Astrocyte (in vitro differentiated cells and primary cell): ENCODE measurements at regions not wholly inside any gene's neighbourhood (a gene's known extent, or its start where the extent isn't known, plus 50 kb on each side); places are given as distances from the start of the nearest gene placed in this dataset.

Source experiments
- DNase-seq: peaks from one replicate; pipeline ENCODE4 v3.0.0-alpha.2; 2010; ENCODE audit warnings: low read depth
- FAIRE-seq: peaks from 2 replicates; lab custom pipeline; 2011; peaks lifted over from hg19 to GRCh38; lab: Jason Lieb, UNC
- H2AFZ ChIP-seq: 2 replicates; pipeline ENCODE4 v1.6.0; 2012; ENCODE audit warnings: low read depth, low read length, inconsistent platforms
- H3K27ac ChIP-seq: 2 replicates; pipeline ENCODE4 v1.5.1; 2011; ENCODE audit warnings: low read depth, low read length, inconsistent platforms
- H3K27me3 ChIP-seq: 2 replicates; pipeline ENCODE4 v1.6.0; 2011; ENCODE audit warnings: low read length, inconsistent platforms; ENCODE audit not compliant: insufficient read depth
- H3K36me3 ChIP-seq: 2 replicates; pipeline ENCODE4 v1.5.1; 2011; ENCODE audit warnings: low read length, inconsistent platforms; ENCODE audit not compliant: insufficient read depth
- H3K4me1 ChIP-seq: 2 replicates; pipeline ENCODE4 v1.5.1; 2011; ENCODE audit warnings: low read length, inconsistent platforms; ENCODE audit not compliant: insufficient read depth
- H3K4me2 ChIP-seq: 2 replicates; pipeline ENCODE4 v1.6.0; 2012; ENCODE audit warnings: low read length, inconsistent platforms
- H3K4me3 ChIP-seq: 2 replicates; pipeline ENCODE4 v1.5.1; 2011; ENCODE audit warnings: low read depth, mild to moderate bottlenecking, low read length, inconsistent platforms; ENCODE audit not compliant: insufficient read depth
- H3K79me2 ChIP-seq: 2 replicates; pipeline ENCODE4 v1.6.0; 2012; ENCODE audit warnings: mild to moderate bottlenecking, low read length, inconsistent platforms; ENCODE audit not compliant: insufficient read depth
- H3K9ac ChIP-seq: 2 replicates; pipeline ENCODE4 v1.6.0; 2012; ENCODE audit warnings: mild to moderate bottlenecking, low read length, inconsistent platforms
- H3K9me3 ChIP-seq: 2 replicates; pipeline ENCODE4 v1.5.1; 2012; ENCODE audit warnings: low read depth, mild to moderate bottlenecking, low read length, inconsistent platforms; ENCODE audit not compliant: insufficient read depth
- H4K20me1 ChIP-seq: 2 replicates; pipeline ENCODE4 v1.6.0; 2012; ENCODE audit warnings: low read length, inconsistent platforms; ENCODE audit not compliant: insufficient read depth
- H3K27ac Mint-ChIP-seq: one replicate; pipeline ENCODE4 v1.8.0; 2021; ENCODE audit warnings: mild to moderate bottlenecking, mixed read lengths; ENCODE audit not compliant: unreplicated experiment
- H3K27me3 Mint-ChIP-seq: one replicate; pipeline ENCODE4 v1.8.0; 2021; ENCODE audit warnings: low read depth, mixed read lengths; ENCODE audit not compliant: unreplicated experiment
- H3K36me3 Mint-ChIP-seq: one replicate; pipeline ENCODE4 v1.8.0; 2021; ENCODE audit warnings: low read depth, mixed read lengths; ENCODE audit not compliant: unreplicated experiment
- H3K4me1 Mint-ChIP-seq: one replicate; pipeline ENCODE4 v1.8.0; 2021; ENCODE audit warnings: low read depth, mixed read lengths; ENCODE audit not compliant: unreplicated experiment
- H3K4me3 Mint-ChIP-seq: one replicate; pipeline ENCODE4 v1.8.0; 2021; ENCODE audit warnings: mild to moderate bottlenecking, moderate library complexity, mixed read lengths; ENCODE audit not compliant: unreplicated experiment
- H3K9me3 Mint-ChIP-seq: one replicate; pipeline ENCODE4 v1.8.0; 2021; ENCODE audit warnings: mild to moderate bottlenecking, mixed read lengths; ENCODE audit not compliant: unreplicated experiment
- EZH2 ChIP-seq: IDR thresholded peaks from 2 replicates; pipeline ENCODE4 v1.6.1; 2012; ENCODE audit warnings: mild to moderate bottlenecking, low read length, inconsistent platforms; ENCODE audit not compliant: insufficient read depth
- TF ChIP-seq, protein P1 (sequence below): IDR thresholded peaks from 2 replicates; pipeline ENCODE4 v1.5.1; 2011; ENCODE audit warnings: low read depth, mild to moderate bottlenecking, inconsistent platforms, low read length, moderate library complexity; ENCODE audit not compliant: insufficient read depth

DNA sequence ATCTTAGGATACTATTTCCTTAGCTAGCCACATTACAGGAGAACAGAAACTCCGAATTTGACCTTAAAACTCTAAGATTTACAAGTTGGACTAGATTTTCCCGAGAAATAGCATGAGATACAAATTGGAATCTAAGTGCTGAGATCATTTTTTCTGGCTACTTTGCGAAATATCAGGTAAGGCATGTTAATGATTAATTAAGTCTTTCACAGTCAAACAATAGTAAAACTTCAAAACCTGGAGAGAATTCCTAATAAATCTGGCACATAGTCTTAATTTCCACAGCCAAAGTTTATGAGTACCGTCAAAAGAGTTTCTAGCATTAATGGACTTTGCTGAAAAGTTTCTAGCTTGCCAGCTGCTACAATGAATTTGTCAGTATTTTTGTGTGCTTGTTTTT, 379.5 kb upstream of the TOM1L1 start:
- no peaks in the 10 kb centered on the region for H3K27me3 Mint-ChIP-seq
- no peak overlapping the region for H3K27ac Mint-ChIP-seq
- TF ChIP-seq EZH2 = no peak
- TF ChIP-seq, protein P1, sequence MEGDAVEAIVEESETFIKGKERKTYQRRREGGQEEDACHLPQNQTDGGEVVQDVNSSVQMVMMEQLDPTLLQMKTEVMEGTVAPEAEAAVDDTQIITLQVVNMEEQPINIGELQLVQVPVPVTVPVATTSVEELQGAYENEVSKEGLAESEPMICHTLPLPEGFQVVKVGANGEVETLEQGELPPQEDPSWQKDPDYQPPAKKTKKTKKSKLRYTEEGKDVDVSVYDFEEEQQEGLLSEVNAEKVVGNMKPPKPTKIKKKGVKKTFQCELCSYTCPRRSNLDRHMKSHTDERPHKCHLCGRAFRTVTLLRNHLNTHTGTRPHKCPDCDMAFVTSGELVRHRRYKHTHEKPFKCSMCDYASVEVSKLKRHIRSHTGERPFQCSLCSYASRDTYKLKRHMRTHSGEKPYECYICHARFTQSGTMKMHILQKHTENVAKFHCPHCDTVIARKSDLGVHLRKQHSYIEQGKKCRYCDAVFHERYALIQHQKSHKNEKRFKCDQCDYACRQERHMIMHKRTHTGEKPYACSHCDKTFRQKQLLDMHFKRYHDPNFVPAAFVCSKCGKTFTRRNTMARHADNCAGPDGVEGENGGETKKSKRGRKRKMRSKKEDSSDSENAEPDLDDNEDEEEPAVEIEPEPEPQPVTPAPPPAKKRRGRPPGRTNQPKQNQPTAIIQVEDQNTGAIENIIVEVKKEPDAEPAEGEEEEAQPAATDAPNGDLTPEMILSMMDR = no peak

DNA sequence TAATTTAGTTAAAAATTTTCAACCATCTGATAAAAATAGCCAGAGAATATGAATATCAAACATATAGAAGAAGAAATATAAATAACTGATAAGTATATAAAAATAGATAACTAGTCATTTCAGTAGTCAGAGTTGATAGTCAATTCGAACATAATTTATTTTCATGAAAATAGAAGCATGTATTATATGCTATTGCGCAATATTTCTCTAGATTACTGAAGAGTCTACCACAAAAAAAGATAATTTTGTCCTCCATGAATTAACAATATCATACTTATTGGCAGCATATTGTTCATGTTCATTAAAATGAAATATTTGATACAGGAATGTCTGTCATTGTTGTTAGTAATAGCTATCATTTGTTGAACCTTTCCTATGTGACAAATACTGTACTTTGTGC, 376.2 kb upstream of the TOM1L1 start:
- no peaks in the 10 kb centered on the region for H3K79me2 ChIP-seq
- no peaks in the 10 kb centered on the region for H3K4me1 Mint-ChIP-seq
- H3K27me3 ChIP-seq = no peaks in the 10 kb centered on the region
- FAIRE-seq = no peak
- no peak overlapping the region for H3K27ac ChIP-seq
- H2AFZ ChIP-seq = no peak overlapping the region
- DNase-seq = no peak
- H3K4me1 ChIP-seq = no peaks in the 10 kb centered on the region
- H3K27ac Mint-ChIP-seq = no peak overlapping the region
- H3K4me3 ChIP-seq = no peak overlapping the region
- no peaks in the 10 kb centered on the region for H3K27me3 Mint-ChIP-seq
- peaks cover 6% of the 10 kb centered on the region for H3K9me3 ChIP-seq
- H3K9me3 Mint-ChIP-seq = no peaks in the 10 kb centered on the region
- H3K4me3 Mint-ChIP-seq = no peak overlapping the region
- TF ChIP-seq EZH2 = no peak
- TF ChIP-seq, protein P1 = no peak
- H3K4me2 ChIP-seq = no peak overlapping the region
- H3K36me3 ChIP-seq = no peaks in the 10 kb centered on the region
- no peaks in the 10 kb centered on the region for H4K20me1 ChIP-seq
- H3K9ac ChIP-seq = no peak overlapping the region
- H3K36me3 Mint-ChIP-seq = no peaks in the 10 kb centered on the region

More for the DNA sequence above, 379.5 kb upstream of the TOM1L1 start:
- no peaks in the 10 kb centered on the region for H4K20me1 ChIP-seq
- H3K36me3 ChIP-seq = no peaks in the 10 kb centered on the region
- no peak overlapping the region for H2AFZ ChIP-seq
- Mint-ChIP-seq H3K4me3 (no peak overlapping the region), H3K36me3 (no peaks in the 10 kb centered on the region), H3K9me3 (no peaks in the 10 kb centered on the region), H3K4me1 (no peaks in the 10 kb centered on the region)
- DNase-seq (no peak), FAIRE-seq (no peak)
- no peaks in the 10 kb centered on the region for H3K4me1 ChIP-seq
- H3K9ac ChIP-seq = no peak overlapping the region
- no peak overlapping the region for H3K4me2 ChIP-seq
- peaks cover 2% of the 10 kb centered on the region for H3K9me3 ChIP-seq
- no peaks in the 10 kb centered on the region for H3K27me3 ChIP-seq
- H3K4me3 ChIP-seq = no peak overlapping the region
- no peak overlapping the region for H3K27ac ChIP-seq
- H3K79me2 ChIP-seq = no peaks in the 10 kb centered on the region

DNA sequence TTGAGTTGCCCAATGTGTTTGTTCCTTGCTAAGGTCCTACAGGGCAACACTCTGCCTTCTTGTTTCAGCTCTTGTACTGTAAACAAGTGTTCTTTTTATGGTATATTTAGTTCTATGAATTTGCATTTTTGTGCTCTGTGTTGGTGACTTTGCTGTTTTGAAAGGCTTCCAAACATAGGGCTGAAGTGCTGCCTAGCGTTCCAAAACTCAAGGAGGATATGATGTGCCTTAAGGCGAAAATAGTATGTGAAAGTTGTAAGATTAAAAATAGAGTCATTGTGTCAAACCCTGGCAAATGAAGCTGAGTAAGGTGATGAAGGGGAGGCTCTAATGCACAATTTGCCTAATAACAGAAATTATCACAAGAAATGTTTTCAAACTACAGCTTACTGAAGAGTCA, 372.7 kb upstream of the TOM1L1 start:
- no peak overlapping the region for H3K27ac ChIP-seq
- Mint-ChIP-seq H3K27ac (no peak overlapping the region), H3K9me3 (no peaks in the 10 kb centered on the region), H3K36me3 (no peaks in the 10 kb centered on the region), H3K4me1 (no peaks in the 10 kb centered on the region), H3K4me3 (no peak overlapping the region), H3K27me3 (no peaks in the 10 kb centered on the region)
- H3K36me3 ChIP-seq = no peaks in the 10 kb centered on the region
- H2AFZ ChIP-seq = no peak overlapping the region
- TF ChIP-seq, protein P1 = no peak
- no peak for TF ChIP-seq EZH2
- no peak overlapping the region for H3K4me3 ChIP-seq
- no peak for DNase-seq
- no peaks in the 10 kb centered on the region for H4K20me1 ChIP-seq
- H3K27me3 ChIP-seq = no peaks in the 10 kb centered on the region
- no peak overlapping the region for H3K9ac ChIP-seq
- H3K4me2 ChIP-seq = no peak overlapping the region
- H3K4me1 ChIP-seq = no peaks in the 10 kb centered on the region
- H3K79me2 ChIP-seq = no peaks in the 10 kb centered on the region
- FAIRE-seq = no peak
- peaks cover 6% of the 10 kb centered on the region for H3K9me3 ChIP-seq
